Fibroblast of skin of scalp (primary cell): ENCODE measurements at regions not wholly inside any gene's neighbourhood (a gene's known extent, or its start where the extent isn't known, plus 50 kb on each side); places are given as distances from the start of the nearest gene placed in this dataset.

Source experiments
- DNase-seq: peaks from one replicate; pipeline ENCODE4 v3.0.0-alpha.2; 2013

GRCh38 chr2:45337481-45337880 is 273.6 kb downstream of the SRBD1 start:
- no peak for DNase-seq

GRCh38 chr2:45334205-45334604 is 276.9 kb downstream of the SRBD1 start:
- DNase-seq, result no peak

GRCh38 chr2:45332567-45332966 is 278.5 kb downstream of the SRBD1 start:
- no peak for DNase-seq

- DNase-seq, result no peak
Measured at GRCh38 chr2:45332094-45332493, 279.0 kb downstream of the SRBD1 start.

GRCh38 chr2:45331410-45331786 is 279.7 kb downstream of the SRBD1 start:
- no peak for DNase-seq

GRCh38 chr2:45330637-45331409 is 280.2 kb downstream of the SRBD1 start:
- peak; percentile 31 for DNase-seq

- no peak for DNase-seq
Measured at GRCh38 chr2:45330108-45330507, 281.0 kb downstream of the SRBD1 start.

GRCh38 chr2:45329045-45329677 is 281.9 kb downstream of the SRBD1 start:
- DNase-seq, result peak; percentile 64

GRCh38 chr2:45328264-45328870 is 282.7 kb downstream of the SRBD1 start:
- DNase-seq, result no peak

- DNase-seq, result no peak
Measured at GRCh38 chr2:45323344-45323743, 287.7 kb downstream of the SRBD1 start.

- DNase-seq, result no peak
Measured at GRCh38 chr2:45320956-45321355, 290.1 kb downstream of the SRBD1 start.

- no peak for DNase-seq
Measured at GRCh38 chr2:45319683-45320455, 291.2 kb downstream of the SRBD1 start.

- DNase-seq, result no peak
Measured at GRCh38 chr2:45318686-45319085, 292.4 kb downstream of the SRBD1 start.

- DNase-seq, result no peak
Measured at GRCh38 chr2:45316576-45317338, 294.3 kb downstream of the SRBD1 start.

GRCh38 chr2:45315861-45316260 is 295.2 kb downstream of the SRBD1 start:
- peak; percentile 80 for DNase-seq

GRCh38 chr2:45312275-45312674 is 298.8 kb downstream of the SRBD1 start:
- DNase-seq, result no peak

- DNase-seq, result no peak
Measured at GRCh38 chr2:45311559-45311958, 299.5 kb downstream of the SRBD1 start.

- no peak for DNase-seq
Measured at GRCh38 chr2:45307147-45307546, 297.9 kb upstream of the SIX2 start.

GRCh38 chr2:45305599-45305998 is 296.3 kb upstream of the SIX2 start:
- no peak for DNase-seq

- no peak for DNase-seq
Measured at GRCh38 chr2:45303417-45304202, 294.4 kb upstream of the SIX2 start.
